NT2/D1 (cell line): ENCODE measurements at regions not wholly inside any gene's neighbourhood (a gene's known extent, or its start where the extent isn't known, plus 50 kb on each side); places are given as distances from the start of the nearest gene placed in this dataset.
A peak's percentile ranks its signal among the peaks of the same experiment; 100 is the strongest.

Experiments used
- DNase-seq: peaks from one replicate; pipeline ENCODE4 v3.0.0-alpha.2; 2011; ENCODE audit warnings: low read depth, low spot score
- H3K27me3 ChIP-seq: 2 replicates; pipeline ENCODE4 v1.6.0; 2011; ENCODE audit warnings: mild to moderate bottlenecking; ENCODE audit not compliant: insufficient read length, insufficient read depth
- H3K36me3 ChIP-seq: 2 replicates; pipeline ENCODE4 v1.6.1; 2011; ENCODE audit warnings: mild to moderate bottlenecking, low read length, mixed read lengths; ENCODE audit not compliant: insufficient read depth, insufficient read length
- H3K4me1 ChIP-seq: 2 replicates; pipeline ENCODE4 v1.5.1; 2011; ENCODE audit not compliant: insufficient read depth, insufficient read length
- H3K4me3 ChIP-seq: 2 replicates; pipeline ENCODE4 v1.5.1; 2011; ENCODE audit warnings: low read depth; ENCODE audit not compliant: insufficient read length
- H3K9ac ChIP-seq: 2 replicates; pipeline ENCODE4 v1.6.0; 2011; ENCODE audit warnings: low read depth; ENCODE audit not compliant: insufficient read length
- H3K9me3 ChIP-seq: 2 replicates; pipeline ENCODE4 v1.5.1; 2011; ENCODE audit warnings: mild to moderate bottlenecking, low read length; ENCODE audit not compliant: insufficient read depth
- SUZ12 ChIP-seq: IDR thresholded peaks from 2 replicates; pipeline ENCODE4 v1.6.1; 2011; ENCODE audit not compliant: insufficient read length, insufficient read depth; ENCODE audit errors: extremely low read depth
- YY1 ChIP-seq: IDR thresholded peaks from 2 replicates; pipeline ENCODE4 v1.6.1; 2011; ENCODE audit not compliant: insufficient read length, insufficient read depth
- ZNF274 ChIP-seq: IDR thresholded peaks from 2 replicates; pipeline ENCODE4 v1.6.1; 2011; ENCODE audit warnings: mild to moderate bottlenecking, low read depth, low read length

- no peak overlapping the region for H3K9ac ChIP-seq
- H3K36me3 ChIP-seq, result peaks cover 11% of the 10 kb centered on the region
- no peak for DNase-seq
- H3K9me3 ChIP-seq, result no peaks in the 10 kb centered on the region
- no peak overlapping the region for H3K4me3 ChIP-seq
- H3K4me1 ChIP-seq, result no peaks in the 10 kb centered on the region
- H3K27me3 ChIP-seq, result no peaks in the 10 kb centered on the region
- TF ChIP-seq YY1, result no peak
- TF ChIP-seq SUZ12, result no peak
- no peak for TF ChIP-seq ZNF274
Measured at GRCh38 chr7:86930554-86931307, 128.7 kb downstream of the ELAPOR2 start.

GRCh38 chr7:86929293-86930109 is 130.0 kb downstream of the ELAPOR2 start:
- TF ChIP-seq ZNF274, result no peak
- TF ChIP-seq SUZ12, result no peak
- TF ChIP-seq YY1, result no peak
- H3K9me3 ChIP-seq, result no peaks in the 10 kb centered on the region
- peaks cover 15% of the 10 kb centered on the region for H3K36me3 ChIP-seq
- H3K9ac ChIP-seq, result no peak overlapping the region
- H3K4me3 ChIP-seq, result no peak overlapping the region
- H3K4me1 ChIP-seq, result no peaks in the 10 kb centered on the region
- H3K27me3 ChIP-seq, result no peaks in the 10 kb centered on the region
- DNase-seq, result no peak

- Histone ChIP-seq H3K4me3 (no peak overlapping the region), H3K4me1 (no peaks in the 10 kb centered on the region), H3K36me3 (peaks cover 15% of the 10 kb centered on the region), H3K9ac (no peak overlapping the region), H3K9me3 (no peaks in the 10 kb centered on the region), H3K27me3 (no peaks in the 10 kb centered on the region)
- no peak for DNase-seq
- no peak for TF ChIP-seq ZNF274
- TF ChIP-seq YY1, result no peak
- no peak for TF ChIP-seq SUZ12
Measured at GRCh38 chr7:86928308-86928707, 131.1 kb downstream of the ELAPOR2 start.

- H3K36me3 ChIP-seq, result peaks cover 15% of the 10 kb centered on the region
- H3K4me3 ChIP-seq, result no peak overlapping the region
- peak; percentile 36 for DNase-seq
- no peak overlapping the region for H3K9ac ChIP-seq
- H3K9me3 ChIP-seq, result no peaks in the 10 kb centered on the region
- no peak for TF ChIP-seq SUZ12
- no peak for TF ChIP-seq ZNF274
- no peak for TF ChIP-seq YY1
- H3K4me1 ChIP-seq, result no peaks in the 10 kb centered on the region
- H3K27me3 ChIP-seq, result no peaks in the 10 kb centered on the region
Measured at GRCh38 chr7:86926732-86927131, 132.7 kb downstream of the ELAPOR2 start.

- Histone ChIP-seq H3K4me1 (no peaks in the 10 kb centered on the region), H3K9ac (no peak overlapping the region), H3K9me3 (no peaks in the 10 kb centered on the region), H3K4me3 (no peak overlapping the region), H3K27me3 (no peaks in the 10 kb centered on the region), H3K36me3 (peaks cover 15% of the 10 kb centered on the region)
- TF ChIP-seq ZNF274, result no peak
- no peak for TF ChIP-seq SUZ12
- no peak for TF ChIP-seq YY1
- DNase-seq, result no peak
Measured at GRCh38 chr7:86925221-86925620, 134.2 kb downstream of the ELAPOR2 start.

GRCh38 chr7:86923527-86923926 is 135.9 kb downstream of the ELAPOR2 start:
- H3K36me3 ChIP-seq, result peaks cover 12% of the 10 kb centered on the region
- H3K9ac ChIP-seq, result no peak overlapping the region
- H3K27me3 ChIP-seq, result no peaks in the 10 kb centered on the region
- no peak for DNase-seq
- no peaks in the 10 kb centered on the region for H3K9me3 ChIP-seq
- TF ChIP-seq YY1 (no peak), ZNF274 (no peak), SUZ12 (no peak)
- no peak overlapping the region for H3K4me3 ChIP-seq
- no peaks in the 10 kb centered on the region for H3K4me1 ChIP-seq

GRCh38 chr7:86920154-86920553 is 139.3 kb downstream of the ELAPOR2 start:
- H3K27me3 ChIP-seq, result no peaks in the 10 kb centered on the region
- peaks cover 2% of the 10 kb centered on the region for H3K36me3 ChIP-seq
- no peaks in the 10 kb centered on the region for H3K9me3 ChIP-seq
- no peak for DNase-seq
- TF ChIP-seq ZNF274, result no peak
- no peak for TF ChIP-seq YY1
- no peak for TF ChIP-seq SUZ12
- H3K9ac ChIP-seq, result no peak overlapping the region
- H3K4me3 ChIP-seq, result no peak overlapping the region
- H3K4me1 ChIP-seq, result no peaks in the 10 kb centered on the region
